ENCODE measurements at regions not wholly inside any gene's neighbourhood (a gene's known extent, or its start where the extent isn't known, plus 50 kb on each side); places are given as distances from the start of the nearest gene placed in this dataset.

DNA sequence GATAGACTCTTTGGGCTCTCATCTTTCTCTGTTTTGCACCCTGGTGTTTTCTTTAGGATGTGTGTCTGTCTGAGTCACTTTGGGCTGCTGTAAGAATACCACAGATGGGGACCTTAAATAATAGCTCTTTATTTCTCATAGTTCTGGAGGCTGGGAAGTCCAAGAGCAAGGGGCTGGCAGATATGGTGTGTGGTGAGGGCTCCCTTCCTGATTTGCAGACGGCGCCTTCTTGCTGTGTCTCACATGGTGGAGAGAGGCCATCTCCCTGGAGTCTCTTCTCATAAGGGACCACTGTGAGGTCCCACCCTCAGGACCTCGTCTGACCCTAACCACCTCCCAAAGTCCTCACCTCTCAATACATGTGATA lies 93.7 kb upstream of the ADRA2C start:
- H3K9ac ChIP-seq, result no peak overlapping the region
- H2AFZ ChIP-seq (ENCODE audit: low read depth), result no peak overlapping the region
- H3K27me3 ChIP-seq (ENCODE audit: insufficient read depth), result no peaks in the 10 kb centered on the region
- POLR2A ChIA-PET, result interaction anchor here (0.6 kb wide), 1 partner anchor 113 kb away, joined by 3 read pairs; no protein-coding TSS in a partner anchor
- no peak for TF ChIP-seq TAF1 (IDR thresholded peaks at IDR 0.05; ENCODE audit: borderline replicate concordance, low read depth, low read length)
- TF ChIP-seq, protein P1, sequence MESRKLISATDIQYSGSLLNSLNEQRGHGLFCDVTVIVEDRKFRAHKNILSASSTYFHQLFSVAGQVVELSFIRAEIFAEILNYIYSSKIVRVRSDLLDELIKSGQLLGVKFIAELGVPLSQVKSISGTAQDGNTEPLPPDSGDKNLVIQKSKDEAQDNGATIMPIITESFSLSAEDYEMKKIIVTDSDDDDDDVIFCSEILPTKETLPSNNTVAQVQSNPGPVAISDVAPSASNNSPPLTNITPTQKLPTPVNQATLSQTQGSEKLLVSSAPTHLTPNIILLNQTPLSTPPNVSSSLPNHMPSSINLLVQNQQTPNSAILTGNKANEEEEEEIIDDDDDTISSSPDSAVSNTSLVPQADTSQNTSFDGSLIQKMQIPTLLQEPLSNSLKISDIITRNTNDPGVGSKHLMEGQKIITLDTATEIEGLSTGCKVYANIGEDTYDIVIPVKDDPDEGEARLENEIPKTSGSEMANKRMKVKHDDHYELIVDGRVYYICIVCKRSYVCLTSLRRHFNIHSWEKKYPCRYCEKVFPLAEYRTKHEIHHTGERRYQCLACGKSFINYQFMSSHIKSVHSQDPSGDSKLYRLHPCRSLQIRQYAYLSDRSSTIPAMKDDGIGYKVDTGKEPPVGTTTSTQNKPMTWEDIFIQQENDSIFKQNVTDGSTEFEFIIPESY (IDR thresholded peaks at IDR 0.05; ENCODE audit: borderline replicate concordance, low read depth), result no peak
- no peak for TF ChIP-seq RAD21 (IDR thresholded peaks at IDR 0.05; ENCODE audit: low read length)
- TF ChIP-seq IRF3 (IDR thresholded peaks at IDR 0.05; ENCODE audit: low read depth, low read length), result no peak
- no peak for TF ChIP-seq RXRA (IDR thresholded peaks at IDR 0.05; ENCODE audit: borderline replicate concordance, low read depth)
- no peak for TF ChIP-seq RCOR1 (IDR thresholded peaks at IDR 0.05; ENCODE audit: low read length)
- TF ChIP-seq SMC3 (IDR thresholded peaks at IDR 0.05; ENCODE audit: low read depth, low read length), result no peak
- TF ChIP-seq FOXM1 (IDR thresholded peaks at IDR 0.05; ENCODE audit: low read depth), result no peak
- TF ChIP-seq, protein P2, sequence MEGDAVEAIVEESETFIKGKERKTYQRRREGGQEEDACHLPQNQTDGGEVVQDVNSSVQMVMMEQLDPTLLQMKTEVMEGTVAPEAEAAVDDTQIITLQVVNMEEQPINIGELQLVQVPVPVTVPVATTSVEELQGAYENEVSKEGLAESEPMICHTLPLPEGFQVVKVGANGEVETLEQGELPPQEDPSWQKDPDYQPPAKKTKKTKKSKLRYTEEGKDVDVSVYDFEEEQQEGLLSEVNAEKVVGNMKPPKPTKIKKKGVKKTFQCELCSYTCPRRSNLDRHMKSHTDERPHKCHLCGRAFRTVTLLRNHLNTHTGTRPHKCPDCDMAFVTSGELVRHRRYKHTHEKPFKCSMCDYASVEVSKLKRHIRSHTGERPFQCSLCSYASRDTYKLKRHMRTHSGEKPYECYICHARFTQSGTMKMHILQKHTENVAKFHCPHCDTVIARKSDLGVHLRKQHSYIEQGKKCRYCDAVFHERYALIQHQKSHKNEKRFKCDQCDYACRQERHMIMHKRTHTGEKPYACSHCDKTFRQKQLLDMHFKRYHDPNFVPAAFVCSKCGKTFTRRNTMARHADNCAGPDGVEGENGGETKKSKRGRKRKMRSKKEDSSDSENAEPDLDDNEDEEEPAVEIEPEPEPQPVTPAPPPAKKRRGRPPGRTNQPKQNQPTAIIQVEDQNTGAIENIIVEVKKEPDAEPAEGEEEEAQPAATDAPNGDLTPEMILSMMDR (IDR thresholded peaks at IDR 0.05), result no peak
- TF ChIP-seq NFIC (IDR thresholded peaks at IDR 0.05; ENCODE audit: borderline replicate concordance), result no peak
- TF ChIP-seq USF1 (IDR thresholded peaks at IDR 0.05; ENCODE audit: borderline replicate concordance, low read depth), result no peak
- TF ChIP-seq CHD2 (IDR thresholded peaks at IDR 0.05; ENCODE audit: low read length, partially characterized antibody), result no peak
- DNase-seq, result no peak
- 38% methylated on average over 3 of the region's 3 CpGs for WGBS (ENCODE audit: low lambda C conversion rate)
- H3K79me2 ChIP-seq (ENCODE audit: insufficient read depth), result no peaks in the 10 kb centered on the region
- H3K4me2 ChIP-seq, result no peak overlapping the region
- H3F3A ChIP-seq (replicated peaks; ENCODE audit: insufficient read depth), result no peaks in the 10 kb centered on the region
- no peak overlapping the region for H3K4me3 ChIP-seq (ENCODE audit: low read depth in 2 of 2, low read length in 1 of 2)
- no peaks in the 10 kb centered on the region for H3K9me3 ChIP-seq
- H3K27ac ChIP-seq (ENCODE audit: low read depth in 2 of 2, low read length in 1 of 2), result no peak overlapping the region
- no peaks in the 10 kb centered on the region for H4K20me1 ChIP-seq (ENCODE audit: insufficient read depth)
- no peaks in the 10 kb centered on the region for H3K9me2 ChIP-seq
- no peaks in the 10 kb centered on the region for H3K36me3 ChIP-seq (replicated peaks in 1 of 2; ENCODE audit: control insufficient read depth in 1 of 2, insufficient read depth in 2 of 2, low read length in 1 of 2)
- peaks cover 0 to 4% of the 10 kb centered on the region in 2 experiments; a peak in 1 of 4 replicates for H3K4me1 ChIP-seq (ENCODE audit: control insufficient read depth in 1 of 2, insufficient read depth in 2 of 2, low read depth in 1 of 2, low read length in 1 of 2)
- CTCF ChIA-PET, result no interaction called here
